Globus pallidus (tissue), 1 donor: ENCODE measurements at regions not wholly inside any gene's neighbourhood (a gene's known extent, or its start where the extent isn't known, plus 50 kb on each side); places are given as distances from the start of the nearest gene placed in this dataset.
"Not testable (repeated sequence)": the region's sequence is repeated elsewhere in the genome, so short reads cannot be mapped to it uniquely, and the experiment has no call there.

Experiments
- DNase-seq: peaks from one replicate; pipeline ENCODE4 v3.0.0-alpha.2; 2015; ENCODE audit warnings: low spot score

- no peak for DNase-seq
Measured at GRCh38 chr3:107150675-107151074, 226.6 kb upstream of the CCDC54 start.

- DNase-seq: no peak
Measured at GRCh38 chr3:107153981-107154380, 223.3 kb upstream of the CCDC54 start.

- no peak for DNase-seq
Measured at GRCh38 chr3:107172411-107172810, 204.8 kb upstream of the CCDC54 start.

GRCh38 chr3:107184375-107184774 is 192.9 kb upstream of the CCDC54 start:
- DNase-seq: no peak

- DNase-seq: no peak
Measured at GRCh38 chr3:107188262-107188661, 189.0 kb upstream of the CCDC54 start.

- no peak for DNase-seq
Measured at GRCh38 chr3:107189158-107189791, 188.0 kb upstream of the CCDC54 start.

- DNase-seq: no peak
Measured at GRCh38 chr3:107193116-107193515, 184.1 kb upstream of the CCDC54 start.

- peak; percentile 74 for DNase-seq
Measured at GRCh38 chr3:107198581-107199181, 178.6 kb upstream of the CCDC54 start.

- no peak for DNase-seq
Measured at GRCh38 chr3:107201146-107201545, 176.1 kb upstream of the CCDC54 start.

- not testable (repeated sequence) for DNase-seq
Measured at GRCh38 chr3:107202885-107203284, 174.4 kb upstream of the CCDC54 start.

GRCh38 chr3:107204121-107204520 is 173.1 kb upstream of the CCDC54 start:
- DNase-seq: no peak

GRCh38 chr3:107205358-107205757 is 171.9 kb upstream of the CCDC54 start:
- no peak for DNase-seq

GRCh38 chr3:107206141-107206540 is 171.1 kb upstream of the CCDC54 start:
- DNase-seq: peak; percentile 86

GRCh38 chr3:107206945-107207344 is 170.3 kb upstream of the CCDC54 start:
- no peak for DNase-seq

- DNase-seq: peak; percentile 88
Measured at GRCh38 chr3:107208100-107208499, 169.1 kb upstream of the CCDC54 start.

GRCh38 chr3:107208796-107209195 is 168.4 kb upstream of the CCDC54 start:
- no peak for DNase-seq

- no peak for DNase-seq
Measured at GRCh38 chr3:107209302-107209990, 167.8 kb upstream of the CCDC54 start.

- no peak for DNase-seq
Measured at GRCh38 chr3:107211608-107212007, 165.6 kb upstream of the CCDC54 start.

- DNase-seq: no peak
Measured at GRCh38 chr3:107212618-107213017, 164.6 kb upstream of the CCDC54 start.

- no peak for DNase-seq
Measured at GRCh38 chr3:107213044-107213669, 164.1 kb upstream of the CCDC54 start.

- DNase-seq: no peak
Measured at GRCh38 chr3:107216229-107216628, 161.0 kb upstream of the CCDC54 start.

- DNase-seq: no peak
Measured at GRCh38 chr3:107216711-107217110, 160.5 kb upstream of the CCDC54 start.

- no peak for DNase-seq
Measured at GRCh38 chr3:107217172-107217571, 160.1 kb upstream of the CCDC54 start.
